ENCODE measurements at regions not wholly inside any gene's neighbourhood (a gene's known extent, or its start where the extent isn't known, plus 50 kb on each side); places are given as distances from the start of the nearest gene placed in this dataset.

- no peak for DNase-seq (ENCODE audit: low spot score in 2 of 2, unreplicated experiment in 2 of 2)
- no peak for TF ChIP-seq CTCF (IDR thresholded peaks at IDR 0.05; ENCODE audit: unreplicated experiment)
- Mint-ChIP-seq H3K9me3 (no peaks in the 10 kb centered on the region), H3K36me3 (no peaks in the 10 kb centered on the region), H3K4me1 (no peaks in the 10 kb centered on the region), H3K4me3 (no peak overlapping the region), H3K27me3 (ENCODE audit: low read depth) (peaks cover 4% of the 10 kb centered on the region), H3K27ac (no peak overlapping the region)
Measured at GRCh38 chr15:61398310-61398709, 169.2 kb upstream of the RORA start.

DNA sequence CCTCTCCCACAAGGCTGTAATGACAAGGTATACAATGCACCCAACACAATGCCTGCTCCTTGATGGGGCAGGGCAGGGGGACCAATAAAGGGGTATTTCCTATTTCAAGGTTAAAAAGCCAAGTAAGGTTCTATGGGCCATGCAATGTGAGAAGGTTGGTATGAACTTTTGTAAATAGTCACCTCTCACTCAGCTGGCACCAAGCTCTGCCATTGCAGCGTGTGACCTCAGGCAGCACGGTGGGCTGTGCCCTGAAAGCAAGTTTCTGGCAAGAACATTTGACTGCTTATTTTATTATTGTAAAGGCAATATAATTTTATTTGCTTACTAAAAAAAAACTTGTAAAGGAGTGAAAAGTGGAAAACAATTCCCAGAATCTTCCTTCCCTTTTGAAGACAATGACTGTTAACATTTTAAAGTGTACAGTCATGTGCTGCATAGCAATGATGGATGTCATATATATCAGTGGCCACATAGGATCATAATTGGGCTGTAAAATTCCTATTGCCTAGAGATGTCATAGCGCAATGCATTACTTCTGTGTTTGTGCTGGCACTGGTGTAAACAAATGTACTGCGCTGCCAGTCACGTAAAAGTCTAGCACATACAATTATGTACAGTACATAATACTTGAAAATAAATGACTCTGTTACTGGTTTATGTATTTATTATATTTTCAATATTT is 167.3 kb upstream of the RORA start:
- Mint-ChIP-seq H3K27me3 (ENCODE audit: low read depth) (no peaks in the 10 kb centered on the region), H3K4me1 (no peaks in the 10 kb centered on the region), H3K4me3 (no peak overlapping the region), H3K9me3 (no peaks in the 10 kb centered on the region), H3K36me3 (no peaks in the 10 kb centered on the region), H3K27ac (no peak overlapping the region)
- no peak for DNase-seq (ENCODE audit: low spot score in 2 of 2, unreplicated experiment in 2 of 2)
- TF ChIP-seq CTCF (IDR thresholded peaks at IDR 0.05; ENCODE audit: unreplicated experiment), result no peak

- H3K9me3 Mint-ChIP-seq, result no peaks in the 10 kb centered on the region
- no peak for DNase-seq (ENCODE audit: low spot score in 2 of 2, unreplicated experiment in 2 of 2)
- no peaks in the 10 kb centered on the region for H3K4me1 Mint-ChIP-seq
- TF ChIP-seq CTCF (IDR thresholded peaks at IDR 0.05; ENCODE audit: unreplicated experiment), result no peak
- H3K4me3 Mint-ChIP-seq, result no peak overlapping the region
- H3K27ac Mint-ChIP-seq, result no peak overlapping the region
- no peaks in the 10 kb centered on the region for H3K27me3 Mint-ChIP-seq (ENCODE audit: low read depth)
- H3K36me3 Mint-ChIP-seq, result no peaks in the 10 kb centered on the region
Measured at GRCh38 chr15:61393949-61394348, 164.8 kb upstream of the RORA start.

GRCh38 chr15:61393524-61393923 is 164.4 kb upstream of the RORA start:
- Mint-ChIP-seq H3K27me3 (ENCODE audit: low read depth) (no peaks in the 10 kb centered on the region), H3K4me1 (no peaks in the 10 kb centered on the region), H3K4me3 (no peak overlapping the region), H3K36me3 (no peaks in the 10 kb centered on the region), H3K9me3 (peaks cover under 1% of the 10 kb centered on the region), H3K27ac (no peak overlapping the region)
- DNase-seq (ENCODE audit: low spot score in 2 of 2, unreplicated experiment in 2 of 2), result no peak
- no peak for TF ChIP-seq CTCF (IDR thresholded peaks at IDR 0.05; ENCODE audit: unreplicated experiment)

- H3K4me1 Mint-ChIP-seq, result no peaks in the 10 kb centered on the region
- no peak overlapping the region for H3K4me3 Mint-ChIP-seq
- TF ChIP-seq CTCF (IDR thresholded peaks at IDR 0.05; ENCODE audit: unreplicated experiment), result no peak
- no peak overlapping the region for H3K27ac Mint-ChIP-seq
- no peaks in the 10 kb centered on the region for H3K27me3 Mint-ChIP-seq (ENCODE audit: low read depth)
- peaks cover 22% of the 10 kb centered on the region for H3K9me3 Mint-ChIP-seq
- DNase-seq (ENCODE audit: low spot score in 2 of 2, unreplicated experiment in 2 of 2), result no peak
- no peaks in the 10 kb centered on the region for H3K36me3 Mint-ChIP-seq
Measured at GRCh38 chr15:61390138-61390537, 161.0 kb upstream of the RORA start.

All from mesothelial cell of epicardium (in vitro differentiated cells).